ENCODE measurements at regions not wholly inside any gene's neighbourhood (a gene's known extent, or its start where the extent isn't known, plus 50 kb on each side); places are given as distances from the start of the nearest gene placed in this dataset.

DNA sequence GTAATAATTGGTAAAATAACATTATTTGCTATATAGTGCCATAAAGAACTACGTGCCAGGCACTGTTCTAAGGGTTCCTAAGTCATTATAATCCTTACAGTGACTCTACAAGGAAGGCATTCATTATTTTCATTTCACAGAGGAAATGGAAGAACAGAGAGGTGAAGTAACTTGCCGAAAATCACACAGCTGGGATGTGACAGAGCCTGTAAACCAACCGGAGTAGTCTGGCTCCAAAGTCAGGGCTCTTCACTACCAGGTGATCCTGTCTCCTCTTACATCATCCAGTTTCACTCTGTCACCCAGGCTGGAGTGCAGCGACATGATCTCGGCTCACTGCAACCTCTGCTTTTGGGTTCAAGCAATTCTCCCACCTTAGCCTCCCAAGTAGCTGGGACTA, 59.2 kb upstream of the RBFOX2 start:
- TF ChIP-seq, protein P1, sequence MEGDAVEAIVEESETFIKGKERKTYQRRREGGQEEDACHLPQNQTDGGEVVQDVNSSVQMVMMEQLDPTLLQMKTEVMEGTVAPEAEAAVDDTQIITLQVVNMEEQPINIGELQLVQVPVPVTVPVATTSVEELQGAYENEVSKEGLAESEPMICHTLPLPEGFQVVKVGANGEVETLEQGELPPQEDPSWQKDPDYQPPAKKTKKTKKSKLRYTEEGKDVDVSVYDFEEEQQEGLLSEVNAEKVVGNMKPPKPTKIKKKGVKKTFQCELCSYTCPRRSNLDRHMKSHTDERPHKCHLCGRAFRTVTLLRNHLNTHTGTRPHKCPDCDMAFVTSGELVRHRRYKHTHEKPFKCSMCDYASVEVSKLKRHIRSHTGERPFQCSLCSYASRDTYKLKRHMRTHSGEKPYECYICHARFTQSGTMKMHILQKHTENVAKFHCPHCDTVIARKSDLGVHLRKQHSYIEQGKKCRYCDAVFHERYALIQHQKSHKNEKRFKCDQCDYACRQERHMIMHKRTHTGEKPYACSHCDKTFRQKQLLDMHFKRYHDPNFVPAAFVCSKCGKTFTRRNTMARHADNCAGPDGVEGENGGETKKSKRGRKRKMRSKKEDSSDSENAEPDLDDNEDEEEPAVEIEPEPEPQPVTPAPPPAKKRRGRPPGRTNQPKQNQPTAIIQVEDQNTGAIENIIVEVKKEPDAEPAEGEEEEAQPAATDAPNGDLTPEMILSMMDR (IDR thresholded peaks at IDR 0.05) = no peak
- TF ChIP-seq POLR2A (IDR thresholded peaks at IDR 0.05) (no peak), EP300 (IDR thresholded peaks at IDR 0.05) (no peak)

Measured in stomach (tissue), 4 donors.